H9 (cell line): ENCODE measurements at regions not wholly inside any gene's neighbourhood (a gene's known extent, or its start where the extent isn't known, plus 50 kb on each side); places are given as distances from the start of the nearest gene placed in this dataset.

Source experiments
- DNase-seq: peaks from one replicate; pipeline ENCODE4 v3.0.0-alpha.2; 2017
- H2AFZ ChIP-seq: one replicate; pipeline ENCODE4 v1.6.1; 2013; ENCODE audit warnings: mild to moderate bottlenecking, low read length, control low read depth, moderate library complexity
- H2AK5ac ChIP-seq: 2 replicates; pipeline ENCODE4 v1.6.1; 2013; ENCODE audit warnings: low read length, control low read depth, mixed read lengths; ENCODE audit not compliant: insufficient read length
- H2BK120ac ChIP-seq: one replicate; pipeline ENCODE4 v1.6.1; 2013; ENCODE audit warnings: low read depth, mild to moderate bottlenecking, low read length, control low read depth, inconsistent platforms; ENCODE audit not compliant: poor library complexity, severe bottlenecking
- H2BK12ac ChIP-seq: 2 replicates; pipeline ENCODE4 v1.6.1; 2013; ENCODE audit warnings: low read length, control low read depth, mixed read lengths, low read depth; ENCODE audit not compliant: insufficient read length
- H2BK15ac ChIP-seq: 2 replicates; pipeline ENCODE4 v1.6.1; 2013; ENCODE audit warnings: low read depth, low read length, control low read depth
- H2BK20ac ChIP-seq: one replicate; pipeline ENCODE4 v1.6.1; 2013; ENCODE audit warnings: low read depth, mild to moderate bottlenecking, low read length, control low read depth, inconsistent platforms; ENCODE audit not compliant: poor library complexity, severe bottlenecking
- H2BK5ac ChIP-seq: 2 replicates; pipeline ENCODE4 v1.6.1; 2013; ENCODE audit warnings: low read length, control low read depth, mixed read lengths; ENCODE audit not compliant: insufficient read length
- H3K14ac ChIP-seq: 2 replicates; pipeline ENCODE4 v1.6.1; 2013; ENCODE audit warnings: low read length, control low read depth; ENCODE audit not compliant: insufficient read depth
- H3K18ac ChIP-seq: 2 replicates; pipeline ENCODE4 v1.6.1; 2013; ENCODE audit warnings: low read depth, mild to moderate bottlenecking, mixed read lengths, low read length, control low read depth; ENCODE audit not compliant: insufficient read length
- H3K23ac ChIP-seq: 2 replicates; pipeline ENCODE4 v1.6.1; 2013; ENCODE audit warnings: low read length, control low read depth, mixed read lengths, low read depth; ENCODE audit not compliant: insufficient read length
- H3K23me2 ChIP-seq: 2 replicates; pipeline ENCODE4 v1.6.1; 2013; ENCODE audit warnings: low read depth, mild to moderate bottlenecking, mixed read lengths, low read length, control low read depth; ENCODE audit not compliant: insufficient read length, poor library complexity, severe bottlenecking
- H3K27ac ChIP-seq: 2 replicates; pipeline ENCODE4 v1.5.1; 2013; ENCODE audit warnings: low read length, control low read depth, mixed read lengths, low read depth; ENCODE audit not compliant: insufficient read length
- H3K27me3 ChIP-seq: 2 replicates; pipeline ENCODE4 v1.6.1; 2013; ENCODE audit warnings: low read length, control low read depth, inconsistent platforms; ENCODE audit not compliant: insufficient read depth
- H3K4ac ChIP-seq: 2 replicates; pipeline ENCODE4 v1.6.1; 2013; ENCODE audit warnings: low read depth, mild to moderate bottlenecking, control low read depth, inconsistent platforms, low read length, moderate library complexity
- H3K4me1 ChIP-seq: 2 replicates; pipeline ENCODE4 v1.6.1; 2013; ENCODE audit warnings: low read length, control low read depth, inconsistent platforms; ENCODE audit not compliant: insufficient read depth
- H3K4me2 ChIP-seq: 2 replicates; pipeline ENCODE4 v1.6.1; 2013; ENCODE audit warnings: low read length, control low read depth, mixed read lengths; ENCODE audit not compliant: insufficient read length, insufficient read depth
- H3K56ac ChIP-seq: 2 replicates; pipeline ENCODE4 v1.6.1; 2013; ENCODE audit warnings: low read depth, mild to moderate bottlenecking, mixed read lengths, low read length, control low read depth; ENCODE audit not compliant: insufficient read length
- H3K79me1 ChIP-seq: 2 replicates; pipeline ENCODE4 v1.6.1; 2013; ENCODE audit warnings: low read depth, mild to moderate bottlenecking, moderate library complexity, low read length, control low read depth, inconsistent platforms; ENCODE audit not compliant: insufficient read depth, poor library complexity, severe bottlenecking
- H3K79me2 ChIP-seq: 2 replicates; pipeline ENCODE4 v1.6.1; 2013; ENCODE audit warnings: low read length, control low read depth, inconsistent platforms; ENCODE audit not compliant: insufficient read depth
- H3K9ac ChIP-seq: 2 replicates; pipeline ENCODE4 v1.6.1; 2013; ENCODE audit warnings: low read length, control low read depth, mixed read lengths; ENCODE audit not compliant: insufficient read length; ENCODE audit errors: extremely low read depth
- H3K9me3 ChIP-seq: one replicate; pipeline ENCODE4 v1.6.1; 2013; ENCODE audit warnings: low read depth, low read length, inconsistent platforms; ENCODE audit not compliant: control insufficient read depth
- H3T11ph ChIP-seq: one replicate; pipeline ENCODE4 v1.6.1; 2013; ENCODE audit warnings: mild to moderate bottlenecking, low read length, control low read depth, inconsistent platforms
- H4K20me1 ChIP-seq: one replicate; pipeline ENCODE4 v1.6.1; 2013; ENCODE audit not compliant: control insufficient read depth, insufficient read length, insufficient read depth
- H4K5ac ChIP-seq: 2 replicates; pipeline ENCODE4 v1.6.1; 2013; ENCODE audit warnings: low read depth, mild to moderate bottlenecking, mixed read lengths, low read length, control low read depth; ENCODE audit not compliant: insufficient read length
- H4K8ac ChIP-seq: replicated peaks from 2 replicates; pipeline ENCODE4 v1.6.1; 2013; ENCODE audit warnings: low read length, control low read depth, mixed read lengths, low read depth; ENCODE audit not compliant: insufficient read length
- H4K91ac ChIP-seq: 2 replicates; pipeline ENCODE4 v1.6.1; 2013; ENCODE audit warnings: low read depth, mild to moderate bottlenecking, moderate library complexity, mixed read lengths, low read length, control low read depth; ENCODE audit not compliant: insufficient read length
- H3K27ac Mint-ChIP-seq, 3 experiments: 2 replicates in 2 of 3; 3 replicates in 1 of 3; pipeline ENCODE4 v1.8.0; 2020 to 2021; ENCODE audit warnings: mixed read lengths in 3 of 3, mild to moderate bottlenecking in 1 of 3, moderate library complexity in 1 of 3
- H3K27me3 Mint-ChIP-seq: 2 replicates; pipeline ENCODE4 v1.8.0; 2021; ENCODE audit warnings: low read depth, mild to moderate bottlenecking, moderate library complexity, mixed read lengths
- H3K36me3 Mint-ChIP-seq, 3 experiments: 2 replicates in 2 of 3; 3 replicates in 1 of 3; pipeline ENCODE4 v1.8.0; 2020 to 2021; ENCODE audit warnings: low read depth in 3 of 3, mixed read lengths in 3 of 3; ENCODE audit not compliant: insufficient read depth in 1 of 3
- H3K4me1 Mint-ChIP-seq, 2 experiments: 2 replicates each; pipeline ENCODE4 v1.8.0; 2020; ENCODE audit warnings: mixed read lengths in 2 of 2
- H3K4me3 Mint-ChIP-seq, 2 experiments: 2 replicates in 1 of 2; 3 replicates in 1 of 2; pipeline ENCODE4 v1.8.0; 2020 to 2021; ENCODE audit warnings: mild to moderate bottlenecking in 2 of 2, mixed read lengths in 2 of 2, moderate library complexity in 1 of 2
- H3K9me3 Mint-ChIP-seq, 2 experiments: 2 replicates in 1 of 2; 3 replicates in 1 of 2; pipeline ENCODE4 v1.8.0; 2020; ENCODE audit warnings: mild to moderate bottlenecking in 2 of 2, mixed read lengths in 2 of 2, moderate library complexity in 1 of 2
- WGBS: extraction: QIAGEN DNeasy Blood & Tissue Kit; methylation state at CpG from one replicate; pipeline ENCODE4 v1.1.7; 2013; ENCODE audit warnings: missing lambda C conversion rate, low lambda C conversion rate, mixed read lengths; ENCODE audit not compliant: insufficient read length; ENCODE audit errors: extremely low coverage; 5-methylcytosine and 5-hydroxymethylcytosine counted together
- TF ChIP-seq, protein P1 (sequence below): fragments of 200-600 bp; sonication (generic); conservative IDR thresholded peaks from 3 replicates; pipeline ENCODE4 v1.8.0; 2021; ENCODE audit warnings: antibody characterized with exemption, mild to moderate bottlenecking

DNA sequence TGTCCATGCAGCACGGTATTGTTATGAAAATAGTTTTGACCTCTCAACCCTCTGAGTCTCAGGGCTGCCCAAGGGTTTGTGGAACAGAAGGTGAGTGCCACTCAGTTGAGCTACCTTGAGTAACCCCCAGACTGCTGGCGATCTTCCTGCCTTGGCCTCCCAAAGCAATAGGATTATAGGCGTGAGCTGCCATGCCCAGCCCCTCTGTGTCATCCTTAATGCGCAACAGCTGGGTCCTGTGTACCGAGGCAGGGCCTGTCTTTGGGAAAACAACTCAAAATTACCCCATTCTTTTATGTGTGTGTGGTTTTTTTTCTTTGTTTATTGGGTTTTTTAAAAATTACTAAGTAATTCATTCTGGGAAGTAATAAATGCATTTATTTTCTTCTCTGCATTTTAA, 78.3 kb upstream of the TPM1 start:
- H3K4me1 ChIP-seq = peaks cover 7% of the 10 kb centered on the region
- H3K9ac ChIP-seq = no peak overlapping the region
- no peaks in the 10 kb centered on the region for H3K9me3 ChIP-seq
- Mint-ChIP-seq H3K4me3 (no peak overlapping the region), H3K36me3 (no peaks in the 10 kb centered on the region; a peak in 2 of 7 replicates), H3K27ac (no peak overlapping the region), H3K27me3 (no peaks in the 10 kb centered on the region; the same call in 1 of the 2 replicates), H3K4me1 (peaks cover 18 to 28% of the 10 kb centered on the region in 2 experiments), H3K9me3 (no peaks in the 10 kb centered on the region)
- no peak overlapping the region for H3K18ac ChIP-seq
- no peak overlapping the region for H4K5ac ChIP-seq
- no peak overlapping the region for H3K23ac ChIP-seq
- no peak overlapping the region for H3K4me2 ChIP-seq
- H3K14ac ChIP-seq = no peak overlapping the region
- DNase-seq = no peak
- TF ChIP-seq, protein P1, sequence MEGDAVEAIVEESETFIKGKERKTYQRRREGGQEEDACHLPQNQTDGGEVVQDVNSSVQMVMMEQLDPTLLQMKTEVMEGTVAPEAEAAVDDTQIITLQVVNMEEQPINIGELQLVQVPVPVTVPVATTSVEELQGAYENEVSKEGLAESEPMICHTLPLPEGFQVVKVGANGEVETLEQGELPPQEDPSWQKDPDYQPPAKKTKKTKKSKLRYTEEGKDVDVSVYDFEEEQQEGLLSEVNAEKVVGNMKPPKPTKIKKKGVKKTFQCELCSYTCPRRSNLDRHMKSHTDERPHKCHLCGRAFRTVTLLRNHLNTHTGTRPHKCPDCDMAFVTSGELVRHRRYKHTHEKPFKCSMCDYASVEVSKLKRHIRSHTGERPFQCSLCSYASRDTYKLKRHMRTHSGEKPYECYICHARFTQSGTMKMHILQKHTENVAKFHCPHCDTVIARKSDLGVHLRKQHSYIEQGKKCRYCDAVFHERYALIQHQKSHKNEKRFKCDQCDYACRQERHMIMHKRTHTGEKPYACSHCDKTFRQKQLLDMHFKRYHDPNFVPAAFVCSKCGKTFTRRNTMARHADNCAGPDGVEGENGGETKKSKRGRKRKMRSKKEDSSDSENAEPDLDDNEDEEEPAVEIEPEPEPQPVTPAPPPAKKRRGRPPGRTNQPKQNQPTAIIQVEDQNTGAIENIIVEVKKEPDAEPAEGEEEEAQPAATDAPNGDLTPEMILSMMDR = no peak
- no peaks in the 10 kb centered on the region for H3K79me2 ChIP-seq
- H3K79me1 ChIP-seq = no peaks in the 10 kb centered on the region
- no peak overlapping the region for H3T11ph ChIP-seq
- H3K27ac ChIP-seq = no peak overlapping the region
- no peak overlapping the region for H2AFZ ChIP-seq
- H2BK15ac ChIP-seq = no peak overlapping the region
- H2BK5ac ChIP-seq = no peak overlapping the region
- H2AK5ac ChIP-seq = no peak overlapping the region
- H3K4ac ChIP-seq = no peak overlapping the region
- no peak overlapping the region for H2BK12ac ChIP-seq
- no peaks in the 10 kb centered on the region for H3K23me2 ChIP-seq
- WGBS = no CpG with 5 or more reads among the region's 5 CpGs
- H3K56ac ChIP-seq = no peak overlapping the region
- no peak overlapping the region for H2BK20ac ChIP-seq
- H4K20me1 ChIP-seq = no peaks in the 10 kb centered on the region
- H4K8ac ChIP-seq = no peak overlapping the region
- H2BK120ac ChIP-seq = no peak overlapping the region
- H4K91ac ChIP-seq = no peak overlapping the region
- no peaks in the 10 kb centered on the region for H3K27me3 ChIP-seq
